ENCODE measurements at regions not wholly inside any gene's neighbourhood (a gene's known extent, or its start where the extent isn't known, plus 50 kb on each side); places are given as distances from the start of the nearest gene placed in this dataset.

GRCh38 chr2:4972472-4972871, 719.7 kb upstream of the SOX11 start:
- no peak overlapping the region for H3K4me3 ChIP-seq (replicated peaks in 1 of 2; ENCODE audit: low read depth in 1 of 2, low read length in 2 of 2)
- no peaks in the 10 kb centered on the region for H3K79me2 ChIP-seq (ENCODE audit: insufficient read depth, low read length)
- H3K4me1 ChIP-seq (ENCODE audit: control insufficient read depth in 1 of 2, insufficient read depth in 2 of 2, low read length in 2 of 2), result no peaks in the 10 kb centered on the region
- POLR2A ChIA-PET, result no interaction called here
- no peaks in the 10 kb centered on the region; the same call in 1 of the 2 replicates for H4K20me1 ChIP-seq (ENCODE audit: insufficient read depth)
- peaks cover 16 to 25% of the 10 kb centered on the region in 2 experiments; a peak in 3 of 4 replicates for H3K9me3 ChIP-seq (ENCODE audit: control insufficient read depth in 1 of 2, insufficient read depth in 1 of 2, low read depth in 1 of 2, low read length in 2 of 2)
- H3K9me2 ChIP-seq (ENCODE audit: insufficient read depth), result no peaks in the 10 kb centered on the region
- H3K27me3 ChIP-seq (ENCODE audit: insufficient read depth, low read length), result no peaks in the 10 kb centered on the region
- CTCF ChIA-PET, result no interaction called here
- intact Hi-C loops (cut with micrococcal nuclease), result no loop called here
- H3K36me3 ChIP-seq (ENCODE audit: control insufficient read depth in 1 of 2, insufficient read depth in 2 of 2, low read length in 2 of 2), result no peaks in the 10 kb centered on the region
- no peak overlapping the region for H3K4me2 ChIP-seq (ENCODE audit: low read length)
- no peak overlapping the region for H3K27ac ChIP-seq (ENCODE audit: low read depth, low read length)
- DNase-seq (ENCODE audit: low read depth, low spot score) (no peak), ATAC-seq (no peak)
- no peak overlapping the region for H2AFZ ChIP-seq (ENCODE audit: low read depth, low read length, poor library complexity, severe bottlenecking)
- TF ChIP-seq ZNF274 (IDR thresholded peaks at IDR 0.05; ENCODE audit: low read depth, low read length) (no peak), CTCF (IDR thresholded peaks at IDR 0.05 in 2 of 3, conservative IDR thresholded peaks at IDR 0.05 in 1 of 3; ENCODE audit: borderline replicate concordance in 1 of 3, insufficient read depth in 1 of 3, low read depth in 2 of 3, low read length in 2 of 3) (no peak), EZH2phosphoT487 (IDR thresholded peaks at IDR 0.05; ENCODE audit: borderline replicate concordance) (no peak), POLR2AphosphoS5 (IDR thresholded peaks at IDR 0.05; ENCODE audit: low read depth, low read length) (no peak), FOSL1 (IDR thresholded peaks at IDR 0.05; ENCODE audit: low read depth) (no peak), SRF (IDR thresholded peaks at IDR 0.05; ENCODE audit: low read depth) (no peak), REST (IDR thresholded peaks at IDR 0.05; ENCODE audit: low read depth) (no peak), JUND (IDR thresholded peaks at IDR 0.05) (no peak), MAX (IDR thresholded peaks at IDR 0.05) (no peak), SIN3A (IDR thresholded peaks at IDR 0.05; ENCODE audit: low read depth) (no peak), CBX3 (IDR thresholded peaks at IDR 0.05; ENCODE audit: low read depth) (no peak), ELF1 (IDR thresholded peaks at IDR 0.05; ENCODE audit: borderline replicate concordance, low read depth) (no peak), EGR1 (IDR thresholded peaks at IDR 0.05; ENCODE audit: low read depth) (no peak), SP1 (IDR thresholded peaks at IDR 0.05; ENCODE audit: low read depth) (no peak), TCF7L2 (IDR thresholded peaks at IDR 0.05; ENCODE audit: borderline replicate concordance, extremely low read depth, insufficient read depth, insufficient read length) (no peak), YY1 (IDR thresholded peaks at IDR 0.05; ENCODE audit: extremely low read depth, insufficient replicate concordance, low read depth, low read length) (no peak), ZFX (IDR thresholded peaks at IDR 0.05) (no peak)
- TF ChIP-seq, protein P1, sequence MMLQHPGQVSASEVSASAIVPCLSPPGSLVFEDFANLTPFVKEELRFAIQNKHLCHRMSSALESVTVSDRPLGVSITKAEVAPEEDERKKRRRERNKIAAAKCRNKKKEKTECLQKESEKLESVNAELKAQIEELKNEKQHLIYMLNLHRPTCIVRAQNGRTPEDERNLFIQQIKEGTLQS (IDR thresholded peaks at IDR 0.05), result no peak
- TF ChIP-seq, protein P2, sequence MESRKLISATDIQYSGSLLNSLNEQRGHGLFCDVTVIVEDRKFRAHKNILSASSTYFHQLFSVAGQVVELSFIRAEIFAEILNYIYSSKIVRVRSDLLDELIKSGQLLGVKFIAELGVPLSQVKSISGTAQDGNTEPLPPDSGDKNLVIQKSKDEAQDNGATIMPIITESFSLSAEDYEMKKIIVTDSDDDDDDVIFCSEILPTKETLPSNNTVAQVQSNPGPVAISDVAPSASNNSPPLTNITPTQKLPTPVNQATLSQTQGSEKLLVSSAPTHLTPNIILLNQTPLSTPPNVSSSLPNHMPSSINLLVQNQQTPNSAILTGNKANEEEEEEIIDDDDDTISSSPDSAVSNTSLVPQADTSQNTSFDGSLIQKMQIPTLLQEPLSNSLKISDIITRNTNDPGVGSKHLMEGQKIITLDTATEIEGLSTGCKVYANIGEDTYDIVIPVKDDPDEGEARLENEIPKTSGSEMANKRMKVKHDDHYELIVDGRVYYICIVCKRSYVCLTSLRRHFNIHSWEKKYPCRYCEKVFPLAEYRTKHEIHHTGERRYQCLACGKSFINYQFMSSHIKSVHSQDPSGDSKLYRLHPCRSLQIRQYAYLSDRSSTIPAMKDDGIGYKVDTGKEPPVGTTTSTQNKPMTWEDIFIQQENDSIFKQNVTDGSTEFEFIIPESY (IDR thresholded peaks at IDR 0.05; ENCODE audit: extremely low read depth, insufficient replicate concordance, low read length), result no peak
- no peak overlapping the region for H3K9ac ChIP-seq (ENCODE audit: low read length)
- no TSS peak for BruUV-seq (replicated peaks)
- RAD21 ChIA-PET (ENCODE audit: low non-redundant PET in 1 of 2, low total read pairs in 2 of 2, uncharacterized antibody in 2 of 2, unreplicated experiment in 2 of 2), result no interaction called here
